ENCODE measurements at regions not wholly inside any gene's neighbourhood (a gene's known extent, or its start where the extent isn't known, plus 50 kb on each side); places are given as distances from the start of the nearest gene placed in this dataset.

- no peak for DNase-seq
- Histone ChIP-seq H3K9me3 (no peaks in the 10 kb centered on the region), H3K4me1 (no peaks in the 10 kb centered on the region), H3K27me3 (peaks cover 0 to 49% (median 0%) of the 10 kb centered on the region in 4 donors), H3K36me3 (no peaks in the 10 kb centered on the region), H3K4me3 (no peak overlapping the region), H3K27ac (no peak overlapping the region)
- no peak for TF ChIP-seq CTCF (IDR thresholded peaks at IDR 0.05)
- 16 to 17% methylated on average over 3 to 5 of the region's 5 CpGs for WGBS, 2 donors
- intact Hi-C loops (cut with DNase I) = no loop called here
Measured at GRCh38 chr12:113619202-113619601, 147.5 kb upstream of the LHX5 start.

- no peaks in the 10 kb centered on the region for H3K36me3 ChIP-seq
- no peak overlapping the region for H3K27ac ChIP-seq
- TF ChIP-seq CTCF (IDR thresholded peaks at IDR 0.05) (no peak), POLR2A (IDR thresholded peaks at IDR 0.05) (no peak)
- peaks cover 0 to 85% (median 9%) of the 10 kb centered on the region in 4 donors for H3K27me3 ChIP-seq
- WGBS, 2 donors = 73 to 85% methylated on average over 2 of the region's 2 CpGs
- intact Hi-C loops (cut with DNase I) = no loop called here
- no peaks in the 10 kb centered on the region for H3K9me3 ChIP-seq
- H3K4me1 ChIP-seq = no peaks in the 10 kb centered on the region
- no peak for DNase-seq
- H3K4me3 ChIP-seq = no peak overlapping the region
Measured at GRCh38 chr12:113613414-113613813, 141.7 kb upstream of the LHX5 start.

GRCh38 chr12:113612793-113613192 is 141.1 kb upstream of the LHX5 start:
- 28 to 49% methylated on average over 3 of the region's 3 CpGs for WGBS, 2 donors
- peaks cover 0 to 85% (median 9%) of the 10 kb centered on the region in 4 donors for H3K27me3 ChIP-seq
- no peak overlapping the region for H3K27ac ChIP-seq
- intact Hi-C loops (cut with DNase I) = no loop called here
- no peaks in the 10 kb centered on the region for H3K36me3 ChIP-seq
- no peak overlapping the region for H3K4me3 ChIP-seq
- no peak for TF ChIP-seq POLR2A (IDR thresholded peaks at IDR 0.05)
- no peak for TF ChIP-seq CTCF (IDR thresholded peaks at IDR 0.05)
- H3K4me1 ChIP-seq = no peaks in the 10 kb centered on the region
- no peaks in the 10 kb centered on the region for H3K9me3 ChIP-seq
- DNase-seq = no peak

- Histone ChIP-seq H3K9me3 (no peaks in the 10 kb centered on the region), H3K4me3 (no peak overlapping the region), H3K36me3 (no peaks in the 10 kb centered on the region), H3K27me3 (peaks cover 0 to 84% (median 9%) of the 10 kb centered on the region in 4 donors), H3K27ac (no peak overlapping the region), H3K4me1 (no peaks in the 10 kb centered on the region)
- intact Hi-C loops (cut with DNase I) = no loop called here
- WGBS, 2 donors = 22 to 40% methylated on average over 16 of the region's 16 CpGs
- no peak for DNase-seq
- TF ChIP-seq CTCF (IDR thresholded peaks at IDR 0.05) = no peak
- no peak for TF ChIP-seq POLR2A (IDR thresholded peaks at IDR 0.05)
Measured at GRCh38 chr12:113612076-113612728, 140.5 kb upstream of the LHX5 start.

GRCh38 chr12:113611652-113612051 is 140.0 kb upstream of the LHX5 start:
- TF ChIP-seq CTCF (IDR thresholded peaks at IDR 0.05) (no peak), POLR2A (IDR thresholded peaks at IDR 0.05) (no peak)
- Histone ChIP-seq H3K4me3 (no peak overlapping the region), H3K27me3 (peaks cover 0 to 82% (median 9%) of the 10 kb centered on the region in 4 donors)

More at GRCh38 chr12:113611652-113612051, 140.0 kb upstream of the LHX5 start:
- H3K9me3 ChIP-seq = no peaks in the 10 kb centered on the region
- no peaks in the 10 kb centered on the region for H3K36me3 ChIP-seq
- intact Hi-C loops (cut with DNase I) = no loop called here
- no peak for DNase-seq
- no peak overlapping the region for H3K27ac ChIP-seq
- H3K4me1 ChIP-seq = no peaks in the 10 kb centered on the region
- WGBS, 2 donors = 66 to 74% methylated on average over 8 of the region's 8 CpGs
